Stimulated activated CD4-positive, alpha-beta T cell treated with anti-CD3 and anti-CD28 coated beads, Interleukin-2, amount 100 ng/mL, for 24 hours (primary cell): ENCODE measurements at regions not wholly inside any gene's neighbourhood (a gene's known extent, or its start where the extent isn't known, plus 50 kb on each side); places are given as distances from the start of the nearest gene placed in this dataset.
"Not testable (repeated sequence)": the region's sequence is repeated elsewhere in the genome, so short reads cannot be mapped to it uniquely, and the experiment has no call there.

Experiments
- DNase-seq, 2 donors: peaks; one replicate each; pipeline ENCODE4 v3.0.0-alpha.2; 2020

DNA sequence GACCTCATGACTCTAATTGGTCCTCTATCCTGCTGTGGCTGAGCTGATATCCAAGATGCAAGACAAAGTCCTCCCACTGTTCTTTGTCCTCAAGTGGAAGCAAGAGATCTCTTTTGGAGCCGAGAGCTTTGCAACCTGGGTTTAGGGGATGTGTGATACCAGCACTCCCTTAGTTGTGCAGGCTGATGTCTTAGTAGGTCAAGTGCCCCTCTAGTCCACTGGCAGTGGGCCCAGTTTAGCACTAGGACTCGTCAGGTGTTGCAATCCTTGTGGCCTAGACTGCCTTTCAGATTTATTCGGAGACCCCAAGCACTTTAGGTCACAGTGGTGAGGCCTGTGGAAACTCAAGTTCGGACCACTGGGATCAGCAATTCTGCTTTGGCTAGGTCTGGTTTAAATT lies 64.0 kb downstream of the GPRASP3 start:
- no peak for DNase-seq

DNA sequence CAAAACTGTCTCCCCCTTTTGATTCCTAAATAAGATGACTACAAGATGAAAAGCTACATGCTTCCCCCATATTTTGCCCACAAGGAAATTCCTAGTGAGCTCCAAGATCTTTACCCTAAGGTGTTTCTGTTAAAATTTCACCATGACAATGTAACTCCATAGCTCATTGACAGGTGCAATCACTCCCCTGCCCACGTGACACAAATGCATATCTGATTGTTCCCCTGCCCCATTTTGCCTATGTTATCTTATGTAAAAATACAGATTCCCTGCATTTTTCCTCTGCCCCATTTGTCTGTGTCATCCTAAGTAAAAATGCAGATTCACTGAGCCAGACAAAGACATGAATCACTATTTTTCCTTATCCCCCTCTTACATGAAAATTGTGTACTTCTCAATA lies 66.7 kb downstream of the GPRASP3 start:
- DNase-seq: no peak

DNA sequence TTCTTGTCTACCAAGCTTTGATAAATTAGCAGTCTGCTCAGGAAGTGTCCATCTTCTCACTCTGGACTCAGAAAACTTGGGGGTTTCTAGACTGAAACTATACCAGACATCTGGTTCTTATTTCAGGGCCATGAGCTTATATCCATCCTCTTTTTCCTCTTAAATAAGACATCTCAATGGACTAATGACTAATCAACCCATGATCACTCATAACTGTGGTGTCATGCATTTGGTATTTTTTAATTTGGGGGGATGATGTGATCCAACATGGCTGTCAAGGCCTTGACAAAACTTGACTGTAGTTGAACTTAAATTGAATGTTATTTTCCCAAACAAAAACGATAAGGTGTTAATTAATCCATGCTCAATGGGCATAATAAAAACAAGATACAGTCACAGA lies 87.8 kb downstream of the GPRASP3 start:
- DNase-seq: no peak

- DNase-seq: not testable (repeated sequence)
These were observed 97.7 kb downstream of the GPRASP3 start for GRCh38 chrX:102818269-102818668.

- no peak for DNase-seq
These were observed 104.4 kb upstream of the RAB40AL start for GRCh38 chrX:102832661-102833060.

DNA sequence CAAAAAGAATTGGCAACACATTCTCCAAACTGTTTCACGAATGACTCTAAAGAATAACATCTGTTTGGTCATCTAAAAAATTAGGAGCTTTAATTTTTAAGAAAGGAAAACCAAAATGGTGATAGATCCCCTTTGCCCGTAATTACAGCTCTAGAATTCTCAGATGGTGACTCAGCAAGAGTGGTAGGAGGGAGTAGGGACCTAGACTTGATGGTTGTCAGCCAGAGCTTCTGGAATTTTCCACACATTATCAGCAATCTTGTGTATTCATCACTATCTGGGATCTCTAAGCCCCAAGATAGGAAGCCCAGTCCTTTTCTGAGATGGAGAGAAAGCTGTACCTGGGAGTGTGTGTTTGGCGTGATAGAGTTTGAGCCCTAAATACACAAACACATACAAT lies 103.9 kb upstream of the RAB40AL start:
- no peak for DNase-seq

DNA sequence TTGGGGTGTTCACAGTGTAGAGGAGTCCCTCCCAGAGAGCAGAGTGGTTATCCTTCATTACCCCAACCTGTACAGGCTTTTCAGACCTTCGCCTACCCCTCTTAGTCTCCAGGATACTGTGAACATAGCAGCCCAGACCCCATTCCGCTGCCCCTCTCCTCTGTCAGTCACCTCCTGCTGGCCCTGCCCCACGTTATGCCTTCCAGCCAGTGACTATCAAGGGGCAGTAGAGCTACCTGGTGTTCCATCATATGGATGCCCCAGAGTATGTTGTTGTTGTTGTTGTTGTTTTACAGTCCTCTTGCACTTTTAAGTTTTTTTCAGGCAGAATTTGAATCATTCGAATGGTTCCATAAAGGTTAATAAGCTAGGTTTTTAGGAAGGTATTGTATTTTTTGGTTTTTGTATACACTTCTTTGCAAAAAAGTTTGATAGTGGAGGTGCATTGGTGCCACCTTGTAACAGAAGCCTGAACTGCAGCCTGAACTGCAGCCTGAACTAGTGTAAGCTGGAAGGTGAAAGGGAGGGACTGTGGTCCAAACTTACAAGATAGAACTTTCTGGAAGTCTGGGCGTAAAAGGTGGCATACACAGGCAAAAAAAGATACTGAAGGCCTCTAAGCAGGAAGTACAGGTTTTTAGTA lies 101.4 kb upstream of the RAB40AL start:
- DNase-seq: peak in 1 of 2 donors; percentile 2

GRCh38 chrX:102837847-102838246 lies 99.2 kb upstream of the RAB40AL start:
- DNase-seq: no peak

DNA sequence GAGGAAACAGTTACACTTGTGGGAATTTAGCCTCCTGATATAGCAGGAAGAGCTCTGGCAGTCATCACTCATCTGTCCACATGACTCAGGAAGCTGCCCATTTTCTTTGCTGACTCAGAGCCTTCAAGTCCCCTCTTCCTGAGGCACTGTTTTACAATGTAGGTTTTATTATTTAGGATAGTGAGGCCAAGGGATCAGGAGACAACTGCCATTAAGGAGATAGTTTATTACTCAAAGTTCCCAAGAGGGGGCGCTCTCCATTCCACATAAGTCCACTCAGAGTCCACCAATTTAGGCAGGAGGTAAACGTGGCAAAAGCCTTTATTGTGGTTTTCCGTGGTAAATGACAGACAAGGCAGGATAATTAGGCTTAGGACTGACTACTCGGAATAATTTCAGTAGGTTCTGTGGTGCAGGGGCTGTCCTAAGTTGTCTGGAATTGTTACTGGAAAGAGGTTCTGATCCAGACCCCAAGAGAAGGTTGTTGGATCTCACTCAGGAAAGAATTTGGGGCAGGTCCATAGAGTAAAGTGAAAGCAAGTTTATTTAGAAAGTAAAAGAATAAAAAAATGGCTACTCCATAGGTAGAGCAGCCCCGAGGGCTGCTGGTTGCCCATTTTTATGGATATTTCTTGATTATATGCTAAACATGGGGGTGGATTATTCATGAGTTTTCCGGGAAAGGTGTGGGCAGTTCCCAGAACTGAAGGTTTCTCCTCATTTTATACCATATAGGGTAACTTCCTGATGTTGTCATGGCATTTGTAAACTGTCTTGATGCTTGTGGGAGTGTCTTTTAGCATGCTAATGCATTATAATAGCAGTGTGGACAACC lies 96.0 kb upstream of the RAB40AL start:
- DNase-seq: no peak

- DNase-seq: no peak
These were observed 95.4 kb upstream of the RAB40AL start for GRCh38 chrX:102841706-102842003.

DNA sequence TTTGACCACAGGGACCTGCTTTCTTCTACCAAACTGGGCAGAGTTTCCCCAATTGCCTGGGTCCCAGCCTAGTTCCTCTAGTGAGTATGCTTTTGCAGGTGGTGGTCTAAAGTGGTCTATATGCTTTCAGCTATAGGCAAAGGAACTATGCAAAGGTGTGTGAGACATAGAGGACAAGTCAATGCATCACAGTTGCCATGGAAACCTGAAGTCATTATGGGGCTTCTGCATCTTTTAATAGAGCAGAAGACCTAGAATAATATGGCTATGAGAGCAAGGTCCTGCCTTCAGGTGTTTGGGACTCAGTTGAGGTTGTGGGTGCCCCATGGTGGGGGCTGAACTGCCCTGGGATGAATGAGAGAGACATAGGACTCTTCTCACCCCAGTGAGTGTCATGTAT lies 92.1 kb upstream of the RAB40AL start:
- no peak for DNase-seq

DNA sequence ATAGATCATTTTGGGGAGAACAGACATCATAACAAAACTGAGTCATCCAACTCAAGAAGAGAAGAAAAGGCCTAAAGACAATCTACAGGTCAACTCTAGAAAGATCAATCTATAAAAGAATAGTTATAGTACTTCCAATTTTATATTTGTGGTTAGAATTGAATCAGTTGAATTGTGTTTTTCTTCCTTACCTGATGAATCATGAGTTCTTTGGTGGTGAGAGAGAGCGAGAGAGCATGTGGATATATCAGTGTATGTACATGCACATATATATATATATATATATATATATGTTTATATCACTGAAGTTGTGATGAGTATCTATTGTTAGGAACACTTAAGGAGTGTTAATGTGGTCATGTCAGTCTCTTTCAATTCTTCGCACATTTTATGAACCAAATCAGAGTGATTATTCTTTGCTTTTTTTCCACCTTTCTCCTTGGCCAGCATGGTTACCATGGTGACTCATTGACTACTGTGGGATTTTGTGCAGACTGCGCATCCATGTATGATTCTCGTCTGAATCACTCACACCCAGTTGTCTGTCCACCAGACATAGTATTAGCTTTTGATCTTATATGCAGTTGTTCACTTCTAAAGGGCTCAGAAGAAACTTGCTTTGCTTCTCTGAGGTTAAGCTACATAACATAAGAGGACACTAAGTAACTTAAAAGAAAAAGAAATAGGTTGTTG lies 90.4 kb upstream of the RAB40AL start:
- DNase-seq: no peak

DNA sequence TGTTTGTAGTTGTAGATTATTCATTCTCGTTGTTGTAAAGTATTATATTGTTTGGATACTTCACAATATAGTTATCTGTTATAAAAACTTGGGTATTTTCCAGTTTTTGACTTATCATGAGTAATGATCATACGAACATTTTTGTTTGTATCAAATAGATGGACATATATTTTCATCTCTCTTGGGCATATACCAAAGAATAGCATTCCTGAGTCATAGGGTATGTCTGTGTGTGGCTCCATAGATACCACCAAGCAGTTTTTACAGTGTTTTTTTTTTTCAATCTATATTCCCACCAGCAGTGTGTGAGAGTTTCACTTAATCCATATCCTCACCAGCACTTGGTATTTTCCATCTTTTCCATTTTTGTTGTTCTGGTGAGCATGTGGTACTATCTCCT lies 89.7 kb upstream of the RAB40AL start:
- no peak for DNase-seq

GRCh38 chrX:102849396-102849795 lies 87.7 kb upstream of the RAB40AL start:
- no peak for DNase-seq

DNA sequence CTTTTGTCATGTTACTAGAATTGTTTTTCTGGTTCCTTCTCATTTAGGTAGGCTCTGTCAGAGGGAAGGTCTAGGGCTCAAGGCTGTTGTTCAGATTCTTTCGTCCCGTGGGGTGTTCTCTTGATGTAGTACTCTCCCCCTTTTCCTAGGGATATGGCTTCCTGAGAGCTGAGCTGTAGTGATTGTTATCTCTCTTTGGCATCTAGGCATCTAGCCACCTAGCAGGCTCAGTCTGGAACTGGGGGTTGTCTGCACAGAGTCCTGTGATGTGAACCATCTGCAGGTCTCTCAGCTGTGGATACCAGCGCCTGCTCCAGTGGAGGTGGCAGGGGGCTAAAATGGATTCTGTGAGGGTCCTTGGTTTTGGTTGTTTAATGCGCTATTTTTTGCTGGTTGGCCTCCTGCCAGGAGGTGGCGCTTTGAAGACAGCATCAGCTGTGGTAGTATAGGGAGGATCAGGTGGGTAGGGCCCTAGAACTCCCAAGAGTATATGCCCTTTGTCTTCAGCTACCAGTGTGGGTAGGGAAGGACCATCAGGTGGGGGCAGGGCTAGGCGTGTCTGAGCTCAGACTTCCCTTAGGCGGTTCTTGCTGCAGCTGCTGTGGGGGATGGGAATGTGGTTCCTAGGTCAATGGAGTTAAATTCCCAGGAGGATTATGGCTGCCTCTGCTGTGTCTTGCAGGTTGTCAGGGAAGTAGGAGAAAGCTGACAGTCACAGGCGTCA lies 78.1 kb upstream of the RAB40AL start:
- peak in 1 of 2 donors; percentile 3 for DNase-seq

- DNase-seq: no peak
These were observed 77.6 kb upstream of the RAB40AL start for GRCh38 chrX:102859550-102859871.

GRCh38 chrX:102860235-102860634 lies 76.8 kb upstream of the RAB40AL start:
- DNase-seq: no peak

GRCh38 chrX:102863735-102864134 lies 73.3 kb upstream of the RAB40AL start:
- peak; percentile 83 to 85 for DNase-seq

DNA sequence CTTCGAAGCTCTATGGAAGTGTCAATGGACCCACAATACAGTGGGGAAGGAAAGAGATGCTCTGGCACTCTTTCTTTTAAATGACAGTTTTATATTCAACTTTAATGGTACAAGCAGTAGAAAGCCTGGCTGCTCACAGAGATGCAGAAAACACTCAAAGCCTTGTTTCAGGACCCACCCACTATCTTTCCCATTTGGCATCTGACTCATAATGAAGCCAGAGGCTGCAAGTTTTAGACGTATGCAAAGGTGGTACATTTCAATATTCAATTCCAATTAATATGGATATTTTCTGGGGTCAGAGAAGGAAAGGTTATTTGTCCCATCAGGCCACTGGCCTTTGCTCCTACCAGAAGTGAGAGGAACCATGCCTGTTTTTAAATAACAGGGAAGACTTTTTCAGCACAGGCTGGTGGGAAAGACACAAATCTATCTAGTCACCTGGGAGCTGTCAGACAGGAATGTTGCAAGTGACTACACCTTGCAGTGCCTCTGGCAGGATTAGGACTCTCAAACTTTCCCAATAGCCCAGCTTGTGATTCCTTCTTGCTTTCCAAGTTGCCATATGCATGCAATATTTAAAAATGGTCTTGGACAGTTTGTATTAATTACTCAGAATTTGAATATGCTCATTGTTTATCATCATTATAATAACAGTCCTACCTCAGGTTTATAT lies 70.0 kb upstream of the RAB40AL start:
- DNase-seq: no peak

DNA sequence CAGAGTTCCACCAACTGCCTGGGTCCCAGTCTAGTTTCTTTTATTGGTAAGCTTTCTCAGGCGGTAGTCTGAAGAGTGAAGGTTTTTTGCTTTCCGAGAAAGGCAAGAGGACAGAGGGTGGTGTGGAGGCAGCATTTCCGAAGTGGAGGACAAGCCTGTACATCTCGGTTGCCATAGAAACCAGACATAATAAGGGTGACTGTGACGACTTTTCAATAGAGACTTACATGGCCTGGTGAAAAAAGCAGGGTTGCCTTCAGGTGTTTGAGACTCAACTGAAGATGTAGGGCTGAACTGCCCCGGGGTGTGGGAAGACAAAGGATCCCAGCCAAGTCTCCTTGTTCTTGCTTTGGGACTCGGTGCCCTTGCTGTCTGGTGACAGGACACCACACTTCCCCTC lies 53.6 kb upstream of the RAB40AL start:
- DNase-seq: no peak
